HG02943 (cell line): ENCODE measurements at regions not wholly inside any gene's neighbourhood (a gene's known extent, or its start where the extent isn't known, plus 50 kb on each side); places are given as distances from the start of the nearest gene placed in this dataset.
"Not testable (repeated sequence)": the region's sequence is repeated elsewhere in the genome, so short reads cannot be mapped to it uniquely, and the experiment has no call there.

Experiments used
- ATAC-seq: cut with Tn5 transposase; IDR thresholded peaks from one replicate; pipeline ENCODE4 v1.9.1; 2021; ENCODE audit warnings: mild to moderate bottlenecking, low read depth, moderate library complexity; ENCODE audit not compliant: unreplicated experiment

GRCh38 chr22:48639021-48639795 lies 1188.5 kb downstream of the BRD1 start:
- no peak for ATAC-seq

- no peak for ATAC-seq
Observed at GRCh38 chr22:48637231-48637630, 1190.4 kb downstream of the BRD1 start.

- no peak for ATAC-seq
Observed at GRCh38 chr22:48636746-48637145, 1190.9 kb downstream of the BRD1 start.

- no peak for ATAC-seq
Observed at GRCh38 chr22:48635816-48636215, 1191.9 kb downstream of the BRD1 start.

GRCh38 chr22:48635031-48635430 lies 1192.6 kb downstream of the BRD1 start:
- ATAC-seq = no peak

- no peak for ATAC-seq
Observed at GRCh38 chr22:48633996-48634836, 1193.5 kb downstream of the BRD1 start.

GRCh38 chr22:48632646-48633246 lies 1194.9 kb downstream of the BRD1 start:
- no peak for ATAC-seq

- ATAC-seq = no peak
Observed at GRCh38 chr22:48631288-48631863, 1196.3 kb downstream of the BRD1 start.

- ATAC-seq = no peak
Observed at GRCh38 chr22:48630848-48631247, 1196.8 kb downstream of the BRD1 start.

- ATAC-seq = no peak
Observed at GRCh38 chr22:48630433-48630754, 1197.3 kb downstream of the BRD1 start.

- ATAC-seq = no peak
Observed at GRCh38 chr22:48629631-48630432, 1197.8 kb downstream of the BRD1 start.

- no peak for ATAC-seq
Observed at GRCh38 chr22:48628891-48629543, 1198.7 kb downstream of the BRD1 start.

- ATAC-seq = no peak
Observed at GRCh38 chr22:48627966-48628365, 1199.7 kb downstream of the BRD1 start.

GRCh38 chr22:48627203-48627602 lies 1200.5 kb downstream of the BRD1 start:
- ATAC-seq = no peak

- ATAC-seq = no peak
Observed at GRCh38 chr22:48624401-48624800, 1203.3 kb downstream of the BRD1 start.

- no peak for ATAC-seq
Observed at GRCh38 chr22:48622891-48623545, 1204.7 kb downstream of the BRD1 start.

GRCh38 chr22:48621085-48621484 lies 1206.6 kb downstream of the BRD1 start:
- no peak for ATAC-seq

GRCh38 chr22:48620460-48620859 lies 1207.2 kb downstream of the BRD1 start:
- ATAC-seq = not testable (repeated sequence)

- ATAC-seq = no peak
Observed at GRCh38 chr22:48619721-48620120, 1208.0 kb downstream of the BRD1 start.
